Stimulated activated CD8-positive, alpha-beta memory T cell treated with anti-CD3 and anti-CD28 coated beads, Interleukin-7, amount 100 ng/mL, for 48 hours (primary cell): ENCODE measurements at regions not wholly inside any gene's neighbourhood (a gene's known extent, or its start where the extent isn't known, plus 50 kb on each side); places are given as distances from the start of the nearest gene placed in this dataset.

ENCODE experiments used
- DNase-seq, 2 donors: peaks; one replicate each; pipeline ENCODE4 v3.0.0-alpha.2; 2020; ENCODE audit warnings: low read depth in 1 of 2; ENCODE audit errors: extremely low read depth in 1 of 2

DNA sequence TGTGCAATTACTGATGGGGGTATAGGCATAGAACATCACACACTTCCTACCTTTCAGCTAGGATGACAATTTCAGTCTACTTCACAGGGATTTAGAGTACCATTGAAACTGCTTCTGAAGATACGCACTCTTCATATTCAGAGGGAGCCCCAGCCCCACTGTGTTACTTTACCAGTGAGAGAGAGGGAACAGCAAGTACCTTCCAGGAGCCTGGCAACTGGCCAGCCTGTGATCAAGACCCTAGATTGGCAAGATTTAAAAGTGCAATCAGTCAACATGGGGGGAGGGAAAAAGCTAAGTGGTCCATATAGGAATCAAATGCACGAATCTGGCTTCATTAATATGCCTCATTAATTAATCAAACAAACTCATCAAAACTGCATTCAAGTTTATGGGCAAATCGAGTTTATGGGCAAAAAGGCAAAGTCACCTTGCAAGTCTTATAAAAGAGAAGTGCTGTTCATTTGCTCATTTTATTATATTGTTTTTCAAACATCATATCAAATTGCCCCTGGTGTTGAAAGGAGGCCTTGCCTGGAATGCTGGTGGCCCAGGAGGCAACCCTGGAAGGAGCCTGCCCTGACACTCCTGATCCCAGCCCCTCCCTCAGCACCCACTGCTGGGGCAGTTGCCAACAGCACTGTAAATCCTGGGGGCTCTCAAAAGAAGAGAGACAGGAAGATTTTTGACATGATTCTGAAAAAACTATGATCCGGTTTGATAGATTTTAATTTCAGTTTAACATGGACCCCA, 184.9 kb upstream of the DPT start:
- DNase-seq, result no peak

DNA sequence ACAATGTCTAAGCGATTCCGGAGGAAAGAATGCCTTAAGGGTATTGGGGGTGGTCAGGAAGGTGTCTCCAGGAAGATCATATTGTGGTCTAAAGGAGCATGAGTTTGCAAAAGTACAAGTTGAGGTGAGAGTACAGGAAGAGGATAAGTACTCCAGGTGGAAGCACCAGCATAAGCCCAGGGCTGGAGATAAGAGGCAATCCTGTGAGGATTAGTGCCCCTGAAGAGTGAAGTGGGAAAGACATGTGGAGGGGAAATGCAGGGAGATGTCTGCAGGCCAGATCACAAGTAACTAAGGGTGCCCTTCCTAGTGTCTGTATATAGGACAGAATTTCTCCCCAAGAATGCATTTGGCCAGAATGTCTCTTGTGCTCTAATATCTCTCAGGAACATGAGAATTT, 188.3 kb upstream of the DPT start:
- DNase-seq, result no peak

DNA sequence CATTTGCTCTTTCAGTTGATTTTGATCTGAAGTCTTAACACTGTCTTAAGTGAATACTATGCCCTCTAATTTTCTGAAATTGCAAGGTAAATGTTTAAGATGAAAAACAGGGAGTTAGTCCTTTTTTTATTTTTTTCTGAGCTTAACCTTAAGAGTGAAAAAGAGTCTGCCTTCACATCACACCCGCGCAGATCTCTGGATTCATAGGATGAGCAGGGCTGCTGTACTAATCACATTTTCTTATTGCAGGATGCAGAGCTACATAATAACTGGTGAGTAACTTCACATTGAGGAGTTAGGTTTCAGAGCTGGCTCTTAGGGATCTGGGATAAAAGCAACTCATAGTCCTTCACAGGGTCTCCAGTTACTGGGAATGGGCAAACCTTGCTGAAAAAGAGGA, 188.7 kb upstream of the ATP1B1 start:
- no peak for DNase-seq

DNA sequence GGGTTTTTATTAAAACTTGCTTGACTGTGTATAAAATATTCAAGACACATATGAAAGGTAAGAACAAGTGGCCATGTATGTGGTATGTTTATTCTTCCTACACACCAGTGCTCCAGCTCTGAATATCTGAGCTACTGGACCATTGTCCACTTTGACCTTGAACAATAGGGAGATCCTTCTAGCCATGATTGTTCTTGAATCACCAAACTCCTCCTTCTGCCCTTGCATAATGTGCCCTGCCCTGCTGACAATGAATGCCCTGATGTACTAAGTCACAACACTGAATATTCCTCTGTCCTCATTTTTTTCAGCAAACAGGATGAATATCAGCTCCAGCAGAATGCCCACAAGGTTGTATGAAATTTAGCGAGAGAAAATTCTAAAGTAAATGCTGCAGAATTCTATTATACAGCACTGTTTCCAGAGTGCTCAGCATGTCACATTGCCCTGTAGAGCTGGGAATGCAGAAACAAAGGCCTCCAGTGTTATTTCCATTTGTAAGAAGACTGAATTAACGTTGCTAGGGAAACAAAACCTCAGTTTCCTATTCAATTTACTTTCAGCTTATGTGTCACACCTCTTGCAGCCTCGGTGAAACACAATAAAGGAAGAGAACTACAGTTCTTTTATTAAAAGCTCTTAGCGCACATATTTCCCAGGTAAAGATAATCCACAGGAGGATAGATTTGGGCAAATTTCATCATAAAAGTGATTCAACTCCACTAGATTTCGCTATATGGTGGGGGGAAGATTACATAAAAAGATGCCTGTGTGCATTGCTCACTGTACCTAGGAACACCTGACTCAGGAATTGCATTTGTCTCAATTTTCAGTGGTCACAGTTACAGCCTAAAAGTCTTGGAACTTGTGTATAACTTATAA, 187.4 kb upstream of the ATP1B1 start:
- DNase-seq, result no peak

DNA sequence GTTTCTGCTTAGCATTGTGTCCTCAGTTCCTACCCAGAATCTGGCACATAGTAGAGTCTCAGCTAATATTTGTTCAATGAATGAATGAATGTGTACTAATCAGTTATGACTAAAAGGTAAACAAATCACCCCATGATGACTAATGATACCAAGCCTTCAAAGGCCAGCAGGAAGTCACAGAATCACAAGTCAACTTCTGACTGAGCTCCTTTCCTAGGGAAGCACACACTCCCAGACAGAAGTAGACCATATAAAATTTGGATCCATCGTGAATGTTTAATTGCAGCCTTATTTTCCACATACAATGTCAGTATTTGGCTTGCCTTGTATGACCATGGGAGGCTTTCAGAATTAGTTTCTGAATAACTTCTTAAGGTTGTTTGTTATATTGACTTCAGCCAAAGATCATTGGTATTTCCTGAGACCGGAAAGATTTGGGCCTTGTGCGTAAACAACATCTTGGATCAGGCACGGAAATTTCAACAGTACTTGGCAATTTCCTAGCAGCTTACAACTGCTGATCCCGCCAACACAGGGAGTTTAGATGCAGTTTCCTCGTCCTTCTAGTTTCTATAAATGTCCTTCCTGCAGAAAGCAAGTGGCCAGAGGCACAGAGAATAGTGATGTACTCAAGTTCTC, 185.9 kb upstream of the ATP1B1 start:
- no peak for DNase-seq

DNA sequence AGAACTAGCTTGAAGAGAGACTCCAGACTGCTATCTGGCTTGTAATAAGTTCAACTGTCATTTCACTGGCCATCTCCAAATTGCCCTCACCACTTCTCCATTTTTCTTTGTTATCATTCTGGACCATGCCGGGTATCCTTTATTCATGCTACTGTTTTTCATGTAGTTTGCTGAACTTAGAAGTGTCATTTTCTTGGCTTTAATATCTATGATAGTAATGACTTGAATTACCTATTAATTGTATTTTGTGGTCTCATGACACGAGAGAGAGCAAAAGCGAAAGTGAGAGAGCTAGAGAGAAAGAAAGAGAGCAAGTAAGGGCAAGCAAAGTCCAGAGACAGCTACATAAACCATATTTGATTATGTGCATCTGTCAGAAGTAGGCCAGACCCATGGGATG, 184.9 kb upstream of the ATP1B1 start:
- DNase-seq, result no peak

DNA sequence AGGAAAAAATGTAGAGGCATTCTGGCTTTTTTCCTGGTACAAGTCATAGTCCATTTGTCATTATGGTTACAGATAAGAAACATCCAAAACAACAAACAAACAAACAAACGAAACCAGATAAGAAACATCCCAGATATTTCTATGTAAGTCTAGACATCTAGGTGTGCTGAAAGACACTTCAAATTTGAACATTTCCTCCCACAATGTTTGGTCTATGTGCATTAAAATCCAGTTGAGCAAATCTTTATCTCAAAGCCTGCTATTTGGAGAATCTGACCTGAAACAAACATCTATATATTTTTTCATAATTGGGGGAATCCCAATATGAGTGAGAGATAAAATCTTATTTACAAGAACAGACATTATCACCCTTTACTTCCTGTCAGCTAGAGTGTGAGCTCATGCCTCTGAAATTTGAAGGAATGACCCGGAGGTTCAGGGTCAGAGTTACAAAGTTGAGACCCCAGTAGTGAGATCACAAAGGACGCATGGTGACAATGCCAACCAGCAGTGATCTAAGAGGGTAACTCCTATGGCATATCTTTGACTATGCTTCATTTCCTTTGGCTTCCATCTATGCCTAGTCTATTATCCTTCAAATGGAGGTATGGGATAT, 182.9 kb upstream of the ATP1B1 start:
- DNase-seq, result no peak

DNA sequence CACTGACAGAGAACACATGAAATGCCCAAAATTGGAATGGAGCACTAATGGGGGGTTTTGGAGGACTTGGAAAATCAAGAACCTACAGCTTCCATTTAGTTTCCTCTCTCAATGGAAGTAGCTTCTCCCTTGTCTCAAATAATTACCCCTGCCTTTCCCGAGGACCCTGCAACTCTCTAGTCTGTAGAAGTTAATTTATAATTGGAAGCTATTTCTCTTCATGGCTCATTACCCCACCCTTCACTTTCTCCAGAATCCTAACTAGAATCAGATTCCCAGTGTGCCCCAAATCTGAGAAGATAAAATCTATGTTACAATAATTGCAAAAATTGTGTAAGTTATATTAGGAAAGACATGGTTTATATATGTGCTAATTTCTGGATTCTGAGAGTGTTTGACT, 181.5 kb upstream of the ATP1B1 start:
- DNase-seq, result no peak

DNA sequence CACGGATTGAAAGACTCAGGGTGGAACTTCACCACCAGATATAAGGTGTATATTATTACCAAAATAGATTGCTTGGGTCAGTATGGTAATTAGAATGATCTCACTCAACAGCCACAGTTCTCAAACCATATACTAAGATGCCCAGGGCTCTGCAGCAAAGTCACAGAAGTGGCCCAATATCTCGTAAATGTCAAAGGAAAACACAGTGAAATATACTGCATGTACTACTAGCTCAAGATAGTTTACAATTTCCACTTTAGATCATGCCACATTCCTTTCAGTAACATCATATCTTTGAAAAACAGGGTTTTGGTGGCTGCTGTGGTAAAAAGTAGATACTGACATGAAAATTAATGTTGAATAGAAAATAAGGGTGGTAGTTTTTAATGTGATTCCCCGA, 180.3 kb upstream of the ATP1B1 start:
- DNase-seq, result no peak

DNA sequence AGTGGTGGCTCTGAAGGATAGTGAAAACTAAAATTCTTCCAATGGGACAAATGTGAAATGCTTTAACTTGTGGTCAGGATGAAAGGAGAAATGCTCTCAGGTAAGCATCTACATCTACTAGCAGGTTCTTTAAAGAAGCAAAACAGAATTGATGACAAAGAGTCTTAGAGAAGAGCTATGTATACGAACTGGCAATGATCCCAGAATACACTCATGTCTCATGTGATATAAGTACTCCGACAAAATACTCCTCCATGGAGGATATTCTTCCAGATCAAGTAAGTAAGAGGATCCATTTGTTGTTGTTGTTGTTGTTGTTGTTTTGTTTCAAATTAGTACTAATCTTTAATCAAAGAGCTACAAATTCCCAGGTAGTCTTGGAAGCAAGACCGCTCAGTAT, 174.0 kb upstream of the ATP1B1 start:
- no peak for DNase-seq

DNA sequence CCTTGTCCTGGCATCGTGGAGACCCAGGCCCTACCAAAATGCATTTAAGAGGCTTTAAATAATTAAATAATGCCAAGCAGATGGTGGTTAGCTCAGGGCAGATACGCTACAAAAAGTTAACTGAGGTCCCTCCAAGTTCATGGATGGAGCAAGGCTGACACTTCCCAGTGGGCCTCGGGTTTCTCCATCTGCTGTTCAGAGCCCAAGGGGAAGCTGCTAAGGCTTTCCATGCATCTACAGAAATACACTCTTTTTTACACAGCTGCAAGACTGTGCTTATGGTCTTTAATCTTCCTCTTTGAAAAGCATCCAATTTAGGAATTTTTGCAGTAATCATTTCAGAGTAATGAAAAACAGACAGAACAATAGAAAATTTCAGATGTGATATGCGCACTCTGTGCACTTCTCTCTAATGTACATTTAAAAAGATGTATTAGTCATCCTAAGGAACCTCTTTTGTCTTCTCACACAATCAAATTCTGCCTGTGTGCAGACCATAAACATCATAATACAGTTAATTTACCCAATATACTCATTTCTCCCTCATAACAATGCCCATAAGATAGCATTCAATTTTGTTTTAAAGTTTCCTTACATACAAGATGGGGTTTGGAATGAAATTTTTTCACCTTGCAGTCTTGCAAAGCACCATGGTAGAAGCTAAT, 173.2 kb upstream of the ATP1B1 start:
- DNase-seq, result no peak

DNA sequence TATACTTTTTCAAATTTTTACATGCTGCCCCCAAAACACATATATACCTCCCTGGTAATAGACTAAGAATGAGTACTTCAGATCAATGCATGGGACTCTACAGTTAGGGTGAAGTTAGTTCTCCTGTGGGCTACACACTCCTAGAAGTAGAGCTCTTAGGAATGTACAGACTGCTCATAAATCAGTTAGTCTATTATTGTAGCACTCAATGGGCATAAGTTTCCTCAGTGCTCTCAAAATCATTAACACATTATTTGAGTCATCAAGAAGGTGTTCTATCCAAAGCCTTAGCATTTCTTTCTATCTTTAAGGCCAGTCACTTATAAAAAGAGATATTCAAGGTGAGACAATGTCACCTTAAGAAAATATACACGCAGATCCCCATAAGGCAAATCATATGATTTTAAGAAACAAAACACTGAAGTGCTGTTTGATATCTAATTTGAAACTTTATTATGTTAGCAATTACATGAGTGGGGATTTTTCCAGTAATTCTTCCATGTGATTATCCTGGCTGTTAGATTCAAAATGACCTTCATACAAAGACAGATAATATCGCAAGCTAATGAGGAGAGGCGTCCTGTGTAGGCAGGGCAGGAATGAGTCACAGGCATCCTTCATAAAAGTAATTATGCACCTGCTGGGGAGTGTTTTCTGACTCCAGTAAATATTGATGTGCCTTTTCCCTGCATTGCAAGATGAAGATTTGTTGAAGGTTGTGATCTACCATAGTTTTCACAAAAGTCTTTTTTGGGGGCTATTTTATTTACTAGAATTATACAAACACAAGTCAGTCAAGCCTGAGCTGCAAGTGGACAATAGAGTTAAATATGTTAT, 167.2 kb upstream of the ATP1B1 start:
- DNase-seq, result no peak

DNA sequence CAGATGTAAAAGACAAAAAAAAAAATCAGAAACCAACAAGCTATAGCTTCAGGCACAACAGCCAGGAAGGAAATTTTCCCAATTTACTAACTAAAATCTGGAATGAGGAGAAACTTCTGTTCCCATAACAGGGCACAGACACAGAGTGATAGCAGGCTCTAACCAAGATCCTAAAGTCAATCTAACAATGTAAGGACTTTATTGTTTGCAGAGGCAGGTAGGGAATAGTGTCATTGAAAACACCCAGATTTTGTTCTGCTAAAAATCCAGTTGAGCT, 166.6 kb upstream of the ATP1B1 start:
- DNase-seq, result no peak

DNA sequence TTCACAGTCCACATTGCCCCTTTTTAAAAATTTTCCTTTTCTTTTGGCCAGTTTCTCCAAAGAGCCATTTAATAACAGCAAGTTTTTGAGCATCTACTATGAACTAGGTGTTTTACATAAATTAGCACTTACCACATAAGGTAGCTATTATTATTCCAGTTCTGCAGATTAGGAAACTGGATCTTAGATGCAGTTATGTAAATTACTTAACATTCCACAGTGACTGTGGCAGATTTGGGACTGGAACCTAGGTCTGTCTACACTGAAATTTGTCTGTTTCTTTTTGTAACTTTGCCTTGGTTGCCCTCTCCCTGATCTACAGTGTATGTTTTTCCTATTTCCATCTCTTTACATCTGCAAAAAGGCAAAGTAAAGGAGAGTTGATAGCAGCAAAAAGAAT, 164.8 kb upstream of the ATP1B1 start:
- no peak for DNase-seq

DNA sequence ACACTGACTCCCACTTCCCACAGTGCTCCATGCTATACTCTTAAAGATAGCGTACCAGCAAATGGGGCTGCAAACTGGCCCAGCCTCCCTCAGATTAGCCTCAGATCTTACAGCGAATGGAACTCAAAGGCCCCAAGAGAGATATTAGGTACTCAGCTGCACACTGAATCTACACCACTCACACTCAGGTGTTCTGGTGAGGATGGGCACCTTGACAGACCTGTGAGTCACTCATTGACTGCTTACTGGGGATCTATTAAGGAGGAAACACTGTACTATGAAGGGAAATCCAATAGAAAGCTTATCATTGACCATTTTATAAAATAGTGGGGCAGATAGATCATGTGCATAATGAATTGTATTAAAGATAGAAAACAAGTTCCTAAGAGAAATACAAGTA, 164.3 kb upstream of the ATP1B1 start:
- no peak for DNase-seq

DNA sequence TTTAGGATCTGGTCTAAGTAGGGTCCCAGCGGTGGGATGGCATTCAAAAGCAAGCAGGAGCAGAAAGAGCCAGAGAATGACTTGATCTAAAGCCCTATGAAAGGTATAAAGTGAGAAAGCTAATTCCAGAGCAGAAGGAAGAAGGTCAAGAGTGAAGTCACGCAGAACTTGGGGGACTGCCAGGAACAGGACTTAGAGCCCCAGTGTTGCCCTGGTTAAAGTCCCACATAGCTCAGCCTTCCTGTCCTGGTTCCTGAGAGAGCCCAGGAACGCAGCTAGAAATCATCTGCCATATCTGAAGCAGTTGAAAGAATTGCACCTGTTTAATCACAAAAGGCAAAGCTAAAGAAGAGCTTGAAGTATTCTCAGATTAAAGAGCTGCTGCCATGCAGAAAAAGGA, 160.6 kb upstream of the ATP1B1 start:
- no peak for DNase-seq

DNA sequence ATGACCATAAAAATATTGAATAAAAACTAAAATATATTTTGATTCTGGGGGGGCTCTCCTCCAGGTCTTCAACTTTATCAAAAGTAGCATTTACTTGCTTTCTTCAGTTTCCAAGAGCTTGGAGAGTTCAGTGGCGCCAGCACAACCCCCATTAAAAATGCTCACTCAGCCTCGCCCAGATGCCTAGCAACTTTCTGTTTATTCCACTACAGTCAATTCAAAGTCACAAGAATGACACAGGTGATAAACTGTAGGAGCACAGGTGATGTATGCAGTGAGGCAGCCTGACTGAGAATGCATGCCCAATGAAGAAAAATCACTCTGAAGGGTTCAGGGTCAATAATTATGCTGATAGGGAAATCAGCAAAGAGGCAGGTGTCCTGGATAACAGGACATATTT, 159.4 kb upstream of the ATP1B1 start:
- DNase-seq, result no peak

DNA sequence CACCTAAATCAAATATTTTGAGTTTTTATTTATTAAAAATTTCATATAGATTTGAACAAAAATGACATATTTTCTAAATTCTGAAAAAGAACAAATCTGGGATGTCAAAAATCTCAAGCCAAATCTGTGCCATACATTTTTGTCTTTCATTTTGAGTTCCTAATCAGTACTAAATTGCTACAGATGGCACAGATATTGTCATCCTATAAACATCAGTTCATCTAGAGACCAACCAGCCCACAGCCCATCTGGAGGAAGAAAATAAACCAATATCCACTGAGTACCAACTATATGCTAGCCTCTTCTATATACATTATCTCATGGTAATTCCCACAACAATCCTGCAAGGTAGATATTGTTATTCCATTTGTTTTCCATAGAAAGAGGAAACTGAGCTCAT, 156.8 kb upstream of the ATP1B1 start:
- no peak for DNase-seq

DNA sequence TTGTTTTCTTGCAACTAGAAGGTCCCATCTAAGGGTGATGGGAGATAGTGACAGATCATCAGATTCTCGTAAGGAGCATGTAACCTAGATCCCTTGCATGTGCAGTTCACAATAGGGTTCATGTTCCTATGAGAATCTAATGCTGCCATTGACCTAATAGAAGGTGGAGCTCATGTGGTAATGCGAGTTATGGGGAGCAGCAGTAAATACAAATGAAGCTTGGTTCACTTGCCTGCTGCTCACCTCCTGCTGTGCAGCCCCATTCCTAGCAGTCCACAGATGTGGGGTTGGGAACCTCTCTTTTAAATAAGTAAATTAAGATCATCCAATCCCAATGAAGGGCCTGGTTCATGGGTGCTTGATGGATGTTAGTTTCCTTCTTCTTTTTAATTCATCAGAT, 148.7 kb upstream of the ATP1B1 start:
- no peak for DNase-seq

DNA sequence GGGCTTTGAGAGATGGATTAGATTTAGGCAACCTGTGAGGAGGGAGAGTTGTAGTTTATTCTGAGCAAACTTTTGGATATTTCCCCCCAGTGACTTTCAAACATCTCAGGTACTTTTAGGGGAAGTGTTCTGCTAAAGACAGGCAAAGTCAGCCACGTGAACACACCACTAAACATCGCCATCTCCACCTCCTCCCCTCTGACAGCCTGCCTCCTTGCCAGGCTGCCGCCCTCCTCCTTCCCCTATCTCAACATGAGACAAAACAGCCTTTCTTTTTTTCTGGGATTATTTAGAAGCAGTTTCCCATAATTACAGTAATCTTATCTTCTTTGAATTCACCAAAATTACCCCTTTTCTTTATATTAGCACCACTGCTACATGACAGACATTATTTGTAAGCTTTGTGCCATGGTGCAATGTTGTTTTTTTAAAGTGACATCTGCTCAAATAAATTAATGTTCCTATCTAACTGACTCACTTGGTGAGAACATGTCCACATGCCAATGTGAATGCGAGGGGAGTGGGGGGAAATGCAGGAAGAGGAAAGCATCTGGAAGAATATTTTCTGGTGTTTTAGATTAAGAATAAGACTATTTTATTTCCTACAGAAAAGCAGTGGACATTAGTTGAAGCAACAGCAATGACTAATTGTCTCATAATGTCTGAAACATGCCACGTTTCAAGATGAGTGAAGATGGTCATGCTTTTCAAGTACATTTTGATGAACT, 147.8 kb upstream of the ATP1B1 start:
- DNase-seq, result no peak
